SK-N-MC (cell line): ENCODE measurements at regions not wholly inside any gene's neighbourhood (a gene's known extent, or its start where the extent isn't known, plus 50 kb on each side); places are given as distances from the start of the nearest gene placed in this dataset.

ENCODE experiments used
- EZH2 ChIP-seq: fragments of 200-600 bp; sonication (generic); IDR thresholded peaks from one replicate; pipeline ENCODE4 v1.6.1; 2017; ENCODE audit warnings: antibody characterized with exemption
- POLR2AphosphoS5 ChIP-seq: IDR thresholded peaks from 2 replicates; pipeline ENCODE4 v1.6.1; 2012; ENCODE audit warnings: mild to moderate bottlenecking, low read depth, low read length, borderline replicate concordance

- no peak for TF ChIP-seq POLR2AphosphoS5
- no peak for TF ChIP-seq EZH2
These were observed 143.4 kb upstream of the PCGF5 start for GRCh38 chr10:91076991-91077548.
